IMR-90 (cell line): ENCODE measurements at regions not wholly inside any gene's neighbourhood (a gene's known extent, or its start where the extent isn't known, plus 50 kb on each side); places are given as distances from the start of the nearest gene placed in this dataset.

Experiments used
- ATAC-seq: fragments of 200-7000 bp; cut with Tn5 transposase; 2 replicates; pipeline ENCODE4 v1.9.1; 2020; ENCODE audit warnings: low read depth, mild to moderate bottlenecking, moderate library complexity
- BruUV-seq: library from RNA; stranded (reverse); fragments of 400-500 nt; replicated peaks from 2 replicates; lab custom pipeline; 2021; lab: Mats Ljungman, UMichigan
- CTCF ChIA-PET: fragments of 300-600 bp; formaldehyde crosslinking; extraction: SDS; loops from one replicate; lab custom pipeline; 2021; ENCODE audit warnings: antibody characterized with exemption; lab: Yijun Ruan, JAX
- POLR2A ChIA-PET: fragments of 300-600 bp; sonication (Branson Sonifier 250); formaldehyde crosslinking; loops from one replicate; lab custom pipeline; 2022; ENCODE audit warnings: antibody characterized with exemption; ENCODE audit not compliant: unreplicated experiment; lab: Charles Lee
- DNase-seq: peaks from one replicate; pipeline ENCODE4 v3.0.0; 2013
- H2AFZ ChIP-seq: replicated peaks from 2 replicates; pipeline ENCODE3; 2013; ENCODE audit warnings: low read length, mild to moderate bottlenecking; ENCODE audit not compliant: poor library complexity
- H2AK5ac ChIP-seq: 2 replicates; pipeline ENCODE4 v1.6.1; 2013; ENCODE audit warnings: low read depth, low read length, inconsistent platforms
- H2AK9ac ChIP-seq: replicated peaks from 2 replicates; pipeline ENCODE3; 2013; ENCODE audit warnings: mild to moderate bottlenecking, low read depth, low read length, moderate library complexity; ENCODE audit not compliant: poor library complexity
- H2BK120ac ChIP-seq: 2 replicates; pipeline ENCODE4 v1.6.1; 2013; ENCODE audit warnings: low read depth, low read length, inconsistent platforms
- H2BK15ac ChIP-seq: 3 replicates; pipeline ENCODE4 v1.6.1; 2013; ENCODE audit warnings: low read depth, low read length, inconsistent platforms
- H2BK20ac ChIP-seq: 2 replicates; pipeline ENCODE4 v1.6.1; 2013; ENCODE audit warnings: low read depth, mild to moderate bottlenecking, inconsistent platforms, low read length, moderate library complexity
- H2BK5ac ChIP-seq: 2 replicates; pipeline ENCODE4 v1.6.1; 2013; ENCODE audit warnings: mild to moderate bottlenecking, low read depth, low read length, inconsistent platforms; ENCODE audit not compliant: poor library complexity, severe bottlenecking
- H3K14ac ChIP-seq: replicated peaks from 2 replicates; pipeline ENCODE4 v1.6.1; 2013; ENCODE audit warnings: low read depth, low read length, inconsistent platforms
- H3K18ac ChIP-seq: 2 replicates; pipeline ENCODE4 v1.6.1; 2013; ENCODE audit warnings: low read depth, low read length, control low read depth
- H3K23ac ChIP-seq: 2 replicates; pipeline ENCODE4 v1.6.1; 2013; ENCODE audit warnings: low read depth, low read length, inconsistent platforms
- H3K27ac ChIP-seq: 2 replicates; pipeline ENCODE4 v1.5.1; 2013; ENCODE audit warnings: mild to moderate bottlenecking, control low read depth, low read length; ENCODE audit not compliant: insufficient read depth
- H3K27me3 ChIP-seq: 2 replicates; pipeline ENCODE4 v1.6.1; 2013; ENCODE audit warnings: low read length; ENCODE audit not compliant: control insufficient read depth, insufficient read depth
- H3K36me3 ChIP-seq: 2 replicates; pipeline ENCODE4 v1.6.1; 2013; ENCODE audit warnings: low read length, mixed read lengths; ENCODE audit not compliant: control insufficient read depth, insufficient read depth
- H3K4ac ChIP-seq: 2 replicates; pipeline ENCODE4 v1.6.1; 2013; ENCODE audit warnings: low read depth, low read length, inconsistent platforms
- H3K4me1 ChIP-seq: 2 replicates; pipeline ENCODE4 v1.6.1; 2013; ENCODE audit warnings: low read length, mixed read lengths; ENCODE audit not compliant: control insufficient read depth, insufficient read depth
- H3K4me2 ChIP-seq: 2 replicates; pipeline ENCODE4 v1.6.1; 2013; ENCODE audit warnings: low read depth, mild to moderate bottlenecking, control low read depth, low read length, moderate library complexity
- H3K4me3 ChIP-seq: 2 replicates; pipeline ENCODE4 v1.5.1; 2013; ENCODE audit warnings: low read depth, mild to moderate bottlenecking, control low read depth, low read length, moderate library complexity; ENCODE audit not compliant: insufficient read depth
- H3K56ac ChIP-seq: 2 replicates; pipeline ENCODE4 v1.6.1; 2013; ENCODE audit warnings: low read length, inconsistent platforms; ENCODE audit not compliant: insufficient read depth; ENCODE audit errors: extremely low read depth
- H3K79me1 ChIP-seq, 2 experiments: 2 replicates each; pipeline ENCODE4 v1.6.1; 2013; ENCODE audit warnings: low read length in 2 of 2, inconsistent platforms in 1 of 2, low read depth in 1 of 2
- H3K9ac ChIP-seq: 2 replicates; pipeline ENCODE4 v1.6.1; 2013; ENCODE audit warnings: low read depth, low read length, control low read depth
- H3K9me1 ChIP-seq: 2 replicates; pipeline ENCODE4 v1.6.1; 2013; ENCODE audit warnings: low read length, inconsistent platforms; ENCODE audit not compliant: insufficient read depth
- H3K9me3 ChIP-seq: 2 replicates; pipeline ENCODE4 v1.6.1; 2013; ENCODE audit warnings: low read length; ENCODE audit not compliant: control insufficient read depth, insufficient read depth
- H4K20me1 ChIP-seq: 2 replicates; pipeline ENCODE4 v1.6.1; 2013; ENCODE audit warnings: low read length, inconsistent platforms; ENCODE audit not compliant: insufficient read depth
- H4K5ac ChIP-seq: 2 replicates; pipeline ENCODE4 v1.6.1; 2013; ENCODE audit warnings: mild to moderate bottlenecking, low read depth, low read length, control low read depth
- H4K8ac ChIP-seq, 2 experiments: 2 replicates each; pipeline ENCODE4 v1.6.1; 2013; ENCODE audit warnings: low read depth in 2 of 2, low read length in 2 of 2, control low read depth in 1 of 2, inconsistent platforms in 1 of 2
- H4K91ac ChIP-seq: 2 replicates; pipeline ENCODE4 v1.6.1; 2013; ENCODE audit warnings: low read depth, low read length, inconsistent platforms; ENCODE audit not compliant: insufficient read depth
- BHLHE40 ChIP-seq: fragments of 150-350 bp; IDR thresholded peaks from 2 replicates; pipeline ENCODE4 v1.6.1; 2016; ENCODE audit warnings: mild to moderate bottlenecking, low read depth, low read length
- CEBPB ChIP-seq: IDR thresholded peaks from 2 replicates; pipeline ENCODE4 v1.6.1; 2012; ENCODE audit warnings: low read depth, low read length, improper control_type of control experiment
- CHD1 ChIP-seq: IDR thresholded peaks from 2 replicates; pipeline ENCODE4 v1.6.1; 2012; ENCODE audit warnings: low read depth, low read length, improper control_type of control experiment
- ELK1 ChIP-seq: fragments of 150-350 bp; IDR thresholded peaks from 2 replicates; pipeline ENCODE4 v1.6.1; 2016; ENCODE audit warnings: low read depth, mild to moderate bottlenecking, low read length, moderate library complexity, borderline replicate concordance
- FOS ChIP-seq: fragments of 150-350 bp; IDR thresholded peaks from 2 replicates; pipeline ENCODE4 v1.6.1; 2016; ENCODE audit warnings: low read depth, low read length
- MAFK ChIP-seq: IDR thresholded peaks from 2 replicates; pipeline ENCODE4 v1.6.1; 2012; ENCODE audit warnings: low read depth, low read length, improper control_type of control experiment
- MAZ ChIP-seq: IDR thresholded peaks from 2 replicates; pipeline ENCODE4 v1.6.1; 2012; ENCODE audit warnings: low read depth, mild to moderate bottlenecking, low read length, improper control_type of control experiment, moderate library complexity, borderline replicate concordance
- POLR2A ChIP-seq: IDR thresholded peaks from 2 replicates; pipeline ENCODE4 v1.6.1; 2012; ENCODE audit warnings: mild to moderate bottlenecking, low read depth, low read length
- RAD21 ChIP-seq: IDR thresholded peaks from 2 replicates; pipeline ENCODE4 v1.6.1; 2012; ENCODE audit warnings: low read length, improper control_type of control experiment
- WGBS, 2 experiments: methylation state at CpG; one replicate each; pipeline versions ENCODE4 v1.1.5 to v1.1.7; 2013; ENCODE audit warnings: missing lambda C conversion rate in 2 of 2; ENCODE audit not compliant: insufficient read length in 1 of 2; ENCODE audit errors: extremely low coverage in 2 of 2; 5-methylcytosine and 5-hydroxymethylcytosine counted together
- dilution Hi-C: fragments of 300-500 bp; cut with HindIII; formaldehyde crosslinking; loops from one replicate; pipeline ENCODE4 v1.14.3; 2018; ENCODE audit warnings: low sequenced_read_pairs; ENCODE audit not compliant: unreplicated experiment
- in situ Hi-C: fragments of 300-500 bp; cut with MboI; formaldehyde crosslinking; loops from 3 replicates; pipeline ENCODE4 v1.14.3; 2019; ENCODE audit warnings: low sequenced_read_pairs, inconsistent platforms, mixed read lengths
- intact Hi-C: fragments of 100-400 bp; cut with micrococcal nuclease; formaldehyde crosslinking; loops from 2 replicates; pipeline ENCODE4 v1.10.0; 2022

GRCh38 chr2:175233135-175233719 is 51.7 kb upstream of the ATP5MC3 start:
- Histone ChIP-seq H3K9me1 (no peaks in the 10 kb centered on the region), H3K9ac (no peak overlapping the region), H2AK9ac (no peak overlapping the region), H3K9me3 (peaks cover 5% of the 10 kb centered on the region; the same call in 1 of the 2 replicates), H4K20me1 (no peaks in the 10 kb centered on the region), H3K36me3 (no peaks in the 10 kb centered on the region), H4K5ac (no peak overlapping the region), H2BK20ac (no peak overlapping the region), H2BK120ac (no peak overlapping the region), H4K8ac (no peak overlapping the region), H3K4ac (no peak overlapping the region), H2AK5ac (no peak overlapping the region), H3K27ac (no peak overlapping the region), H3K27me3 (peaks cover 6% of the 10 kb centered on the region), H4K91ac (no peak overlapping the region), H3K14ac (no peak overlapping the region), H3K56ac (no peak overlapping the region), H2BK15ac (no peak overlapping the region), H3K79me1 (no peaks in the 10 kb centered on the region), H3K4me3 (no peak overlapping the region), H2BK5ac (no peak overlapping the region), H2AFZ (no peak overlapping the region), H3K23ac (no peak overlapping the region), H3K18ac (no peak overlapping the region), H3K4me2 (no peak overlapping the region), H3K4me1 (peaks cover 5% of the 10 kb centered on the region)
- WGBS, 2 experiments, result no CpG with 5 or more reads among the region's 4 CpGs
- intact Hi-C loops, result no loop called here
- ATAC-seq (peak; percentile 85), DNase-seq (peak; percentile 89)
- BruUV-seq, result no TSS peak
- TF ChIP-seq POLR2A (no peak), RAD21 (no peak), ELK1 (no peak), MAZ (no peak), CEBPB (no peak), CHD1 (no peak), BHLHE40 (no peak; the same call in 1 of the 2 replicates), MAFK (no peak), FOS (peak; percentile 66; the same call in 1 of the 2 replicates)
- CTCF ChIA-PET, result no interaction called here
- POLR2A ChIA-PET, result no interaction called here
- in situ Hi-C loops, result no loop called here
- dilution Hi-C loops, result no loop called here
